H1 (cell line): ENCODE measurements at regions not wholly inside any gene's neighbourhood (a gene's known extent, or its start where the extent isn't known, plus 50 kb on each side); places are given as distances from the start of the nearest gene placed in this dataset.

Source experiments
- CTCF ChIA-PET: fragments of 300-600 bp; sonication (Branson Sonifier 250); formaldehyde crosslinking; loops from one replicate; lab custom pipeline; 2021; ENCODE audit not compliant: partially characterized antibody; lab: Charles Lee
- POLR2A ChIA-PET: fragments of 300-600 bp; sonication (Branson Sonifier 250); formaldehyde crosslinking; loops from one replicate; lab custom pipeline; 2021; ENCODE audit warnings: inconsistent platforms; ENCODE audit not compliant: partially characterized antibody; lab: Charles Lee
- DNase-seq, 2 experiments: peaks; one replicate each; pipeline versions ENCODE4 v3.0.0 to v3.0.0-alpha.2; 2010 to 2022; ENCODE audit warnings: low spot score in 2 of 2, low read depth in 1 of 2, mixed read lengths in 1 of 2
- FAIRE-seq: peaks from 2 replicates; lab custom pipeline; 2011; peaks lifted over from hg19 to GRCh38; lab: Jason Lieb, UNC
- H2AFZ ChIP-seq: 2 replicates; pipeline ENCODE4 v1.8.1; 2012; ENCODE audit warnings: low read length, inconsistent platforms
- H2AK5ac ChIP-seq: 2 replicates; pipeline ENCODE4 v1.6.1; 2013; ENCODE audit warnings: low read depth, low read length
- H2BK120ac ChIP-seq: replicated peaks from 2 replicates; pipeline ENCODE3; 2013; ENCODE audit warnings: low read depth, low read length, inconsistent platforms
- H2BK12ac ChIP-seq: 2 replicates; pipeline ENCODE4 v1.6.1; 2013; ENCODE audit warnings: low read depth, low read length
- H2BK15ac ChIP-seq: 2 replicates; pipeline ENCODE4 v1.6.1; 2013; ENCODE audit warnings: low read length
- H2BK20ac ChIP-seq: 2 replicates; pipeline ENCODE4 v1.6.1; 2013; ENCODE audit warnings: low read length
- H2BK5ac ChIP-seq: 2 replicates; pipeline ENCODE4 v1.6.1; 2013; ENCODE audit warnings: low read depth, low read length
- H3K14ac ChIP-seq: 2 replicates; pipeline ENCODE4 v1.6.1; 2013; ENCODE audit warnings: inconsistent platforms; ENCODE audit not compliant: insufficient read length
- H3K18ac ChIP-seq: 2 replicates; pipeline ENCODE4 v1.6.1; 2013; ENCODE audit warnings: low read length; ENCODE audit errors: extremely low read depth
- H3K23ac ChIP-seq: 2 replicates; pipeline ENCODE4 v1.6.1; 2013; ENCODE audit warnings: inconsistent platforms; ENCODE audit not compliant: insufficient read length
- H3K23me2 ChIP-seq: 2 replicates; pipeline ENCODE4 v1.6.1; 2013; ENCODE audit warnings: low read depth, low read length
- H3K27ac ChIP-seq: 2 replicates; pipeline ENCODE4 v1.6.1; 2011; ENCODE audit warnings: low read depth, low read length, inconsistent platforms
- H3K27me3 ChIP-seq, 4 experiments: replicated peaks in 1 of 4; 1 replicate in 1 of 4; 2 replicates in 3 of 4; pipeline versions ENCODE4 v1.6.1 to v1.8.1; 2011 to 2013; ENCODE audit warnings: low read length in 3 of 4, mild to moderate bottlenecking in 3 of 4, inconsistent platforms in 2 of 4, mixed read lengths in 2 of 4, moderate library complexity in 1 of 4; ENCODE audit not compliant: control insufficient read depth in 3 of 4, insufficient read depth in 3 of 4; ENCODE audit errors: extremely low read depth in 1 of 4
- H3K36me3 ChIP-seq, 4 experiments: 2 replicates each; pipeline versions ENCODE4 v1.6.1 to v1.8.1; 2011 to 2013; ENCODE audit warnings: mild to moderate bottlenecking in 4 of 4, low read length in 3 of 4, moderate library complexity in 2 of 4, control low read depth in 1 of 4, inconsistent platforms in 1 of 4; ENCODE audit not compliant: insufficient read depth in 4 of 4, control insufficient read depth in 2 of 4
- H3K4ac ChIP-seq: replicated peaks from 2 replicates; pipeline ENCODE3; 2013; ENCODE audit warnings: low read length, low read depth, mixed read lengths, inconsistent platforms; ENCODE audit not compliant: insufficient read length
- H3K4me1 ChIP-seq, 4 experiments: replicated peaks in 1 of 4; 1 replicate in 1 of 4; 2 replicates in 3 of 4; pipeline versions ENCODE4 v1.6.1 to v1.8.1; 2011 to 2013; ENCODE audit warnings: low read length in 3 of 4, inconsistent platforms in 2 of 4, mixed read lengths in 1 of 4; ENCODE audit not compliant: insufficient read depth in 4 of 4, control insufficient read depth in 3 of 4
- H3K4me2 ChIP-seq, 2 experiments: 2 replicates each; pipeline versions ENCODE4 v1.6.1 to v1.8.1; 2011 to 2013; ENCODE audit warnings: low read depth in 2 of 2, low read length in 2 of 2, control low read depth in 1 of 2, inconsistent platforms in 1 of 2, mild to moderate bottlenecking in 1 of 2; ENCODE audit not compliant: insufficient read depth in 1 of 2
- H3K4me3 ChIP-seq, 4 experiments: fragments of 200-600, 300-600 bp in 1 of 4; sonication (generic), shearing (Covaris generic), sonication (Bioruptor Twin) in 1 of 4; 2 replicates each; pipeline versions ENCODE4 v1.5.1 to v1.8.1; 2011 to 2016; ENCODE audit warnings: low read length in 4 of 4, low read depth in 3 of 4, control low read depth in 2 of 4, inconsistent platforms in 2 of 4, mild to moderate bottlenecking in 2 of 4, mixed read lengths in 1 of 4, moderate library complexity in 1 of 4; ENCODE audit not compliant: insufficient read depth in 2 of 4; ENCODE audit errors: extremely low read depth in 1 of 4
- H3K56ac ChIP-seq: replicated peaks from 2 replicates; pipeline ENCODE3; 2013; ENCODE audit warnings: low read depth, mild to moderate bottlenecking, mixed read lengths, low read length, inconsistent platforms; ENCODE audit not compliant: insufficient read length
- H3K79me1 ChIP-seq: 2 replicates; pipeline ENCODE4 v1.6.1; 2013; ENCODE audit warnings: low read depth, low read length, control low read depth
- H3K79me2 ChIP-seq, 2 experiments: 2 replicates each; pipeline versions ENCODE4 v1.6.1 to v1.8.1; 2012 to 2013; ENCODE audit warnings: low read length in 2 of 2, mild to moderate bottlenecking in 2 of 2, inconsistent platforms in 1 of 2; ENCODE audit not compliant: insufficient read depth in 2 of 2, control insufficient read depth in 1 of 2
- H3K9ac ChIP-seq, 4 experiments: replicated peaks in 1 of 4; 1 replicate in 1 of 4; 2 replicates in 3 of 4; pipeline versions ENCODE4 v1.6.1 to v1.8.1; 2011 to 2013; ENCODE audit warnings: low read depth in 3 of 4, low read length in 3 of 4, control low read depth in 2 of 4, mild to moderate bottlenecking in 2 of 4, moderate library complexity in 2 of 4, inconsistent platforms in 1 of 4; ENCODE audit errors: extremely low read depth in 1 of 4
- H3K9me3 ChIP-seq, 2 experiments: 2 replicates each; pipeline versions ENCODE4 v1.6.1 to v1.8.1; 2012 to 2013; ENCODE audit warnings: mild to moderate bottlenecking in 2 of 2, moderate library complexity in 2 of 2, control low read depth in 1 of 2, inconsistent platforms in 1 of 2, low read depth in 1 of 2, low read length in 1 of 2, mixed read lengths in 1 of 2; ENCODE audit not compliant: insufficient read depth in 2 of 2
- H4K20me1 ChIP-seq, 2 experiments: replicated peaks in 1 of 2; 2 replicates each; pipeline versions ENCODE3 to v1.8.1; 2011 to 2013; ENCODE audit warnings: inconsistent platforms in 2 of 2, low read length in 2 of 2, mild to moderate bottlenecking in 1 of 2; ENCODE audit not compliant: insufficient read depth in 2 of 2, control insufficient read depth in 1 of 2
- H4K5ac ChIP-seq: 2 replicates; pipeline ENCODE4 v1.6.1; 2013; ENCODE audit warnings: low read length, low read depth, mixed read lengths, inconsistent platforms; ENCODE audit not compliant: insufficient read length
- H4K8ac ChIP-seq: 2 replicates; pipeline ENCODE4 v1.8.0; 2013; ENCODE audit warnings: mild to moderate bottlenecking, moderate library complexity, low read length, inconsistent platforms; ENCODE audit not compliant: insufficient read depth; ENCODE audit errors: extremely low read depth
- H4K91ac ChIP-seq: replicated peaks from 2 replicates; pipeline ENCODE3; 2013; ENCODE audit warnings: low read length, mixed read lengths, inconsistent platforms; ENCODE audit not compliant: insufficient read length
- ATF3 ChIP-seq: IDR thresholded peaks from 2 replicates; pipeline ENCODE4 v1.6.1; 2011; ENCODE audit warnings: low read depth, mild to moderate bottlenecking, low read length; ENCODE audit not compliant: insufficient read depth
- CTCF ChIP-seq, 3 experiments: IDR thresholded peaks; 1 replicate in 2 of 3; 2 replicates in 1 of 3; pipeline versions ENCODE4 v1.5.1 to v1.6.1; 2011; ENCODE audit warnings: low read length in 3 of 3, mild to moderate bottlenecking in 3 of 3, inconsistent platforms in 2 of 3, low read depth in 1 of 3, moderate library complexity in 1 of 3; ENCODE audit not compliant: insufficient read depth in 1 of 3; ENCODE audit errors: control extremely low read depth in 1 of 3
- RFX5 ChIP-seq: IDR thresholded peaks from 2 replicates; pipeline ENCODE4 v1.6.1; 2011; ENCODE audit warnings: low read depth, low read length, improper control_type of control experiment, borderline replicate concordance
- SAP30 ChIP-seq: fragments of 300-600 bp; sonication (generic); IDR thresholded peaks from 2 replicates; pipeline ENCODE4 v1.7.1; 2012; ENCODE audit warnings: low read length, moderate library complexity, mild to moderate bottlenecking, inconsistent platforms; ENCODE audit not compliant: insufficient read depth, insufficient replicate concordance
- SP2 ChIP-seq: IDR thresholded peaks from 2 replicates; pipeline ENCODE4 v1.6.1; 2012; ENCODE audit warnings: mild to moderate bottlenecking, low read length, inconsistent platforms
- TAF7 ChIP-seq: optimal IDR thresholded peaks from 2 replicates; pipeline ENCODE3; 2011; ENCODE audit warnings: low read depth, mild to moderate bottlenecking, inconsistent platforms, low read length, moderate library complexity, borderline replicate concordance
- YY1 ChIP-seq: IDR thresholded peaks from 2 replicates; pipeline ENCODE4 v1.6.1; 2011; ENCODE audit warnings: low read depth, mild to moderate bottlenecking, low read length
- WGBS, 2 experiments: shearing (Covaris generic) in 1 of 2; methylation state at CpG; one replicate each; pipeline versions ENCODE4 v1.1.6 to v1.1.7; 2013 to 2015; ENCODE audit warnings: low lambda C conversion rate in 2 of 2, mixed read lengths in 2 of 2, inconsistent platforms in 1 of 2, low coverage in 1 of 2, missing lambda C conversion rate in 1 of 2; ENCODE audit not compliant: insufficient replicate concordance in 2 of 2, insufficient coverage in 1 of 2, insufficient read length in 1 of 2; ENCODE audit errors: extremely low coverage in 1 of 2, missing lambda C conversion rate in 1 of 2; 5-methylcytosine and 5-hydroxymethylcytosine counted together

- H3K23me2 ChIP-seq = no peaks in the 10 kb centered on the region
- H3K4ac ChIP-seq = no peak overlapping the region
- H3K36me3 ChIP-seq = no peaks in the 10 kb centered on the region; a peak in 1 of 8 replicates
- no peaks in the 10 kb centered on the region for H3K27me3 ChIP-seq
- H2AFZ ChIP-seq = no peak overlapping the region
- H4K5ac ChIP-seq = no peak overlapping the region
- no peak for FAIRE-seq
- H3K9me3 ChIP-seq = no peaks in the 10 kb centered on the region
- no peak for DNase-seq
- H2BK12ac ChIP-seq = no peak overlapping the region
- peaks cover 0 to 11% of the 10 kb centered on the region in 2 experiments; a peak in 1 of 4 replicates for H3K79me2 ChIP-seq
- ChIA-PET CTCF (interaction anchor here (0.7 to 3.4 kb wide), 19 partner anchors 9 to 256 kb away, joined by 3 to 30 read pairs (median 3); no protein-coding TSS in a partner anchor), POLR2A (interaction anchor here (0.9 kb wide), 1 partner anchor 212 kb away, joined by 3 read pairs; no protein-coding TSS in a partner anchor)
- H3K9ac ChIP-seq = no peak overlapping the region
- H3K4me2 ChIP-seq = no peak overlapping the region
- H2BK20ac ChIP-seq = no peak overlapping the region
- H3K23ac ChIP-seq = no peak overlapping the region
- no peaks in the 10 kb centered on the region; a peak in 1 of 7 replicates for H3K4me1 ChIP-seq
- H2AK5ac ChIP-seq = no peak overlapping the region
- H2BK5ac ChIP-seq = no peak overlapping the region
- no peak overlapping the region for H3K56ac ChIP-seq
- WGBS, 2 experiments = 88% methylated on average over 12 of the region's 12 CpGs; no CpG with 5 or more reads in 1 of the 2 experiments
- H2BK120ac ChIP-seq = no peak overlapping the region
- no peak overlapping the region for H3K27ac ChIP-seq
- no peak overlapping the region for H2BK15ac ChIP-seq
- peaks cover 12% of the 10 kb centered on the region for H3K79me1 ChIP-seq
- no peak overlapping the region for H3K4me3 ChIP-seq
- no peak overlapping the region for H4K8ac ChIP-seq
- no peak overlapping the region for H3K14ac ChIP-seq
- H3K18ac ChIP-seq = no peak overlapping the region
- peaks cover 19 to 32% of the 10 kb centered on the region in 2 experiments for H4K20me1 ChIP-seq
- no peak overlapping the region for H4K91ac ChIP-seq
- TF ChIP-seq SAP30 (no peak), YY1 (no peak), ATF3 (no peak), RFX5 (no peak), SP2 (no peak), TAF7 (no peak), CTCF (IDR thresholded peaks at IDR 0.05; ENCODE audit: control extremely low read depth in 1 of 3, insufficient read depth in 1 of 3, low read depth in 1 of 3, low read length in 3 of 3) (peak in 1 of 3 experiments; percentile 45; a peak in 1 of 4 replicates)
Measured at GRCh38 chr2:120949027-120949956, 213.6 kb downstream of the GLI2 start.
